ENCODE measurements at regions not wholly inside any gene's neighbourhood (a gene's known extent, or its start where the extent isn't known, plus 50 kb on each side); places are given as distances from the start of the nearest gene placed in this dataset.

- TF ChIP-seq CTCF (IDR thresholded peaks at IDR 0.05) (no peak), ZFX (IDR thresholded peaks at IDR 0.05; ENCODE audit: borderline replicate concordance) (no peak)
Measured at GRCh38 chr22:48729499-48730171, 1098.0 kb downstream of the BRD1 start.
